GM12875 (cell line): ENCODE measurements at regions not wholly inside any gene's neighbourhood (a gene's known extent, or its start where the extent isn't known, plus 50 kb on each side); places are given as distances from the start of the nearest gene placed in this dataset.
"Not testable (repeated sequence)": the region's sequence is repeated elsewhere in the genome, so short reads cannot be mapped to it uniquely, and the experiment has no call there.

Experiments
- H3K4me3 ChIP-seq: one replicate; pipeline ENCODE4 v1.5.1; 2011; ENCODE audit warnings: low read depth, low read length, control low read depth
- TF ChIP-seq, protein P1 (sequence below): IDR thresholded peaks from 2 replicates; pipeline ENCODE4 v1.5.1; 2011; ENCODE audit warnings: low read depth, mild to moderate bottlenecking, control low read depth, inconsistent platforms, low read length, moderate library complexity, borderline replicate concordance; ENCODE audit not compliant: insufficient read depth

DNA sequence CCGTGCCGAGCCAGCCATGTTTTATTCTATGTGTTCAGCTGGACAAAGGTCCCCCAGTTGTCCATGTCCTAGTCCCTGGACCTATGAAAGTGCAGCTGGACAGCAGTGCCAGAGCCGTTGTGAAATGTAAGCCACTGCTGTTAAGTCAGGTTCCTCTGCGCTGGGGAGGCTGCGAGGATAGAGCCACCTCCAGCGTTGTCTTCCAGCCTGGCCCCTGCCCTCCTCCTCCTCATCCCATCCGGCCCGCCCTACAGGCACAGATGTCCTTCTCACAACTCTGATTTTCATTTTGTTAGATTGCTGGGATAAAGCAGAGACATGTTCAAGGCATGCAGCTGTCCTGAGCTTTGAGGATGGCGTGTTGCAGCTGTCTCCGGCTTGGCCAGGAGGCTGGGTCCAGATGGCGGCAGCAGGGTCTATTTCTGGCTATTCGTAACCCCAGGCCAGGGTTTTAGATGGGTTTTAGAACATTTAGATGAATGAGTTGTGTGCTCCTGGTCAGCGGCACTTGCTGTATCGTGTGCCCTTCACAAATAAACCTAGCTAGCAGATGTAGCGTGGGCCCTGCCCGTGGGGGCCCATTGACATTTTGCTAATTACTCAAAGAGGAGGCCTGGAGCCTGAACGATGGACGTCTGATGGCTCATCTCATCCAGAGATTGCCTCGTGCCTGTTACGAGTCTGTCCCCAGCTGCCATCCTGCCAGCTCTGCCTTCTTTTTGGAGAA is 185.7 kb downstream of the LAT start:
- not testable (repeated sequence) for H3K4me3 ChIP-seq

DNA sequence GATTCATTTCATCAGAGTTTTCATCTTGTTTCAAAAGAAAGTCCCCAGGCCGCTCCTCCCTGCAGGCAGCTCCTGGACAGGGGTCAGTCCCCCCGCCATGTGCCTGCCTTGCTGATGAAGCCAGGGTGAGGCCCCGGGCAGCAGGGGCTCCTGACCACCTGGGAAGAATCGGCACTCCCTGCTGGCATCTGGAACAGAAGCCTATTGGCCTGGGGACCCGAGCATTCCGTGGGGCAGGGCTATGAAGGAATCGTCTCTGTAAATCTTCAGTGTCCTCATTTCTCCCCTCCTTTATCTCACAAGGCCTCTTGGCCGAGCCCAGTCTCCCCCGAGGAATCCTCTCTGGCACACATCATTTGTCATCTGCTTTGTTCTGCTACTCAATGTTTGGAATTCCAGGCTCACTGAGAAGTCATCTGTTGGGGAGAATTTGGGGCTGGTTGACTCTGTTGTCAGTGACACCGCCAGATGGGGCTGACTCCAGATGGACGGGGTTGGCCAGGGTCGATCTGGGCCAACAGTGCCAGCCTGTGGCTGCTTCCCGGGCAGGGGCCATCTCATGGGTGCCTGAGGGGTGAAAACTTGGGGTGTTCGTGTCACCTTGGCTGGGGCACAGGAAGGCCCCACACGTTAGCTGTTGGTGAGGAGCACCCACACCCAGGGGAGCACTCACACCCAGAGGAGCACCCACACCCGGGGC is 184.6 kb downstream of the LAT start:
- H3K4me3 ChIP-seq, result not testable (repeated sequence)

DNA sequence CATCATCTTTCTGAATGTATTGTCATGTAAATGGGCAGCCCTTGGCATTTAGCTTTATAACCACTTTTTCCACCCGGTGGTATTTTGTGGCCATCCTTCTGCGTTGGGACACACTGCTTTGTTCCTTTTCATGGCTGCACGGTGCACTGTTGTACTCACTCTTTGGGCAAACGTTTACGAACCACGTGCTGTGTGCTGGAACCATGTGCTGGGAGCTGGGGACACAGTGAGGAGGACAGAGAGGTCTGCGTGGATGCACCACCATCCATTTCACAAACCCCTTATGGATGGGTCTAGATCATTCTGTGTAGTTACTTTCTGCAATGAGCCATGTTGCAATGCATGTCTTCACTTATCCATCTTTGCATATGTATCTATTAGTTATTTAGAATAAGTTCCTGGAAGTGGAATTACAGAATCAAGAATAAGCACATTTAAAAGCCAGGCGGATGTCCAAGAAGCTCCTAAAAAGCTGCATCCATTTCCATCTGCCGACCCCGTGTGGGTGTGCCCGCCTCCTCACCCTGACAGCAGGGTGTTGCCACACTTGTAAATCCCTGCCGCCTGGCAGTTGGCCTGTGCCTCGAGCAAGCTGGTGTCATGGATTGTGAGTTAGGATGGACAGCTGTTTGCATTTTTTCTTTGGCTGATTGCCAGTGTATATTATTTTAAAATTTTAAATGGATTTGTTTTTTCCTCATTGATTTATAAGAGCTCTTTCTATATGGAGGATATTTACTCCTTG is 183.8 kb downstream of the LAT start:
- not testable (repeated sequence) for H3K4me3 ChIP-seq

DNA sequence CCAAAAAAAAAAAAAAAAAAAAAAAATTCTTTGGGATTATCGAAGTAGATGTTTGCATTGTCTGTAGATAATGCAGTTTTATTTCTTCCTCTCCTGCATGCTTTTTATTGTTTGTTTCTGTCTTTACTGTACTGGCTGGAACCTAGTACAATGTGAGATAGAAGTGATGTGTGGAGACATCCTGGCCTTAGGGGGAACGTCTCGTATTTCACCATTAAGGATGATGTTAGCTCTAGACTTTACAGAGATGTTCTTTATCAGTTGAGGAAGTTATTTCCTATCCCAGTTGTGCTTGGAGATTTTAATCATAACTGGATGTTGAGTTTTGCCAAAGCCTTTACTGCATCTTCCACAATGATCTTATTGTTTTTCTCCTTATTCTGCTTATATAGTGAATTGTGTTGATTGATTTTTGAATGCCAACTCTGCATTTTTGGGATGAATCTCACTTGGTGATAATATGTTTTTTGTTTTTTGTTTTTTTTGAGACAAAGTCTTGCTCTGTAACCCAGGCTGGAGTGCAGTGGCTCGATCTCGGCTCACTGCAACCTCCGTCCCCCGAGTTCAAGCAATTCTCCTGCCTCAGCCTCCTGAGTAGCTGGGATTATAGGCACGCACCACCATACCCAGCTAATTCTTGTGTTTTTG is 179.7 kb downstream of the LAT start:
- not testable (repeated sequence) for H3K4me3 ChIP-seq

- not testable (repeated sequence) for H3K4me3 ChIP-seq
Measured at GRCh38 chr16:29160171-29160570, 175.3 kb downstream of the LAT start.

DNA sequence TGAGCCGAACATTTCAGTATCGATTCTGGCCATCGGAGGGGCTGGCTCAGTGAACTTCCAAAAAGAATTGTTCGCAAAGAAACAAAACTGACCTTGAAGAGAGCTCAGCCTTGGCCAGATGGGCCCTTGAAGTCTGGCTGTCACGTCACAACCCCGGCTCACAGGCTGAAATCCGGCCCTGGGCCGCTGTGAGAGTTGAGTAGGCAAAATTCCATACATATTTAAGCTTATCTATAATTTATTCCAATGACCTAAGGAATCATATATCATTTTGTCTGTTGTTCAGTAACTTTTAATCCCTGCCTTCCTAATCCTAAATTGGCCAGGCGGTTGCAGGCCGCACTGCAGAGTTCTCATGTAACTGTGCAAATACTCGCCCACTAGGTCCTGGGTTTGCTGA is 174.8 kb downstream of the LAT start:
- H3K4me3 ChIP-seq, result not testable (repeated sequence)

DNA sequence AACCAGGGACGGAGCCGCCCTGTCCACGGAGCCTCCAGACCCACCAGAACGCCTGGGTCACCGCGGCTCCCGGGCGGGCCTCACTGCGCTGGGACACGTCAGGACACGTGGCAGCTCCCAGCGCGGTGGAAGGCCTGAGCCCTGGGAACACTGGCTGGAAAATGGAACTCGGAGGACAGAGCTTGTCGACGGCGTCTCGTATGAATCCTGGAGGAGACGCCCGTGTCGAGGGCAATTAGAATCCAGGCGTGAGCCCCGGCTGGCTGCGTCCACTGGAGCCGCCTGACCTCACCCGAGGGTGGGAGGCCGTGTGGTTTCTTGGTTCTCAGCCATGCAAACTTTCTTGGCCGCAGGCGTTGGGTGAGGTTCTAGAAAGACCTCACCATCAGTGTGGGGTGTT is 173.9 kb downstream of the LAT start:
- H3K4me3 ChIP-seq, result no peak overlapping the region
- TF ChIP-seq, protein P1, sequence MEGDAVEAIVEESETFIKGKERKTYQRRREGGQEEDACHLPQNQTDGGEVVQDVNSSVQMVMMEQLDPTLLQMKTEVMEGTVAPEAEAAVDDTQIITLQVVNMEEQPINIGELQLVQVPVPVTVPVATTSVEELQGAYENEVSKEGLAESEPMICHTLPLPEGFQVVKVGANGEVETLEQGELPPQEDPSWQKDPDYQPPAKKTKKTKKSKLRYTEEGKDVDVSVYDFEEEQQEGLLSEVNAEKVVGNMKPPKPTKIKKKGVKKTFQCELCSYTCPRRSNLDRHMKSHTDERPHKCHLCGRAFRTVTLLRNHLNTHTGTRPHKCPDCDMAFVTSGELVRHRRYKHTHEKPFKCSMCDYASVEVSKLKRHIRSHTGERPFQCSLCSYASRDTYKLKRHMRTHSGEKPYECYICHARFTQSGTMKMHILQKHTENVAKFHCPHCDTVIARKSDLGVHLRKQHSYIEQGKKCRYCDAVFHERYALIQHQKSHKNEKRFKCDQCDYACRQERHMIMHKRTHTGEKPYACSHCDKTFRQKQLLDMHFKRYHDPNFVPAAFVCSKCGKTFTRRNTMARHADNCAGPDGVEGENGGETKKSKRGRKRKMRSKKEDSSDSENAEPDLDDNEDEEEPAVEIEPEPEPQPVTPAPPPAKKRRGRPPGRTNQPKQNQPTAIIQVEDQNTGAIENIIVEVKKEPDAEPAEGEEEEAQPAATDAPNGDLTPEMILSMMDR, result no peak

GRCh38 chr16:29158031-29158784 is 173.4 kb downstream of the LAT start:
- not testable (repeated sequence) for H3K4me3 ChIP-seq

DNA sequence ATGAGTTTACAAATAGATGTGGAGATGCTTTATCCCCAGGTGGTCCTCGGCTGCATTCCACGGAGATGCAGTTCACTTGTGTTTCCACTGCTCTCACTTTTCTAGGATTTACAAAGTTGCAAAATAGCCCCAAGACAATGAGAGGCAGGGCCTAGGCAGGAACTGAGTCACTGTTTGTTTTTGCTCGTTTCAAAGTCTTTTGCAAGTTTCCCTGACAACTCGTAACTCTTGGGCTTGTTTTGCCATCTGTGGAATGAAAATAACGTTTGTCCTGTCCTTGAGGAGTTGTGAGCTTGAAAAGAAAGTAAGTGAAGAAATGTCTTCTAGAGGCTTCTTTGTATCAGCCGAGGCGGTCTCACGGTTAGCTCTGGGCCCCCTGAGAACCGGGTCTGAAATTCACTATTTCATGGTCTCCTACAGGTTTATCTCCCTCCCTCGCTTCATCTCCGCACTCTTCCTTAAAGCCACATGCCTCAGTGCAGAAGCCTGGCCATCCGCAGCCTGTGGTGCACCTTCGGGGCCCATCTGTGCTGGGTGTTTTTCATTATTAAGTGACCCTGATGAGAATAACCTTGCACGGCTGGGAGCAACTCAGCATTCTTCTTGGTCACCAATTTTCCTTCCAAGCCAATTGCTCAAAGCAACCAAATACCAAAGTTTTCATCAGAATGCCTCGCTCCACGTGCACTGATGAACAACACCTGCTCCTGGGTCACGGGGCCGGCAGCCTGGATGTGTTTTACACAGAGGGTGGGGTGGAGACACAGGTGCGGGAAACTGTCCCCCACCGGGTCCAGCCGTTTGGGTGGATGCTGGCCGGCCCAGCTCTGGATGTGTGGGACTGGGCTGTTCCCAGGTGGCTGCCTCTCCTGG is 172.4 kb downstream of the LAT start:
- H3K4me3 ChIP-seq, result not testable (repeated sequence)

DNA sequence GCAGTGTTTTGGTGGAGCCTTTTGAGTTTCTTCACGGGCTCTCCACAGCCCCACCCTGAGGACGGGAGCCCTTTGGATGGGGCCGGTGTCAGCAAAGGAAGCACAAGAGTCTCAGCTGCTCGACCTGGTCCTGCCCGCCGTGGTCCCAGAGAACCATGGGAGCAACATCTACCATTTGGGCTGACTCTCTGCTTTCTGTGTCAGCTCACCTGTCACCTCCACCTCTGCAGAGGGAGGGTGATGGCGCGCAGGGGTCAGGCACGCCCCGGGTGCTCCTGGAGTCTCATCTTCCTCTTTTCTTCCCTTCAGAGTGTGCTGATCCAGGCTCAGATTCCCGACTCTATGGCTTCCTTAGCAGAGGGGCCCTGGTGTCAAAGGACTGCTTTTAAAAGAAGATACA is 171.7 kb downstream of the LAT start:
- TF ChIP-seq, protein P1, result no peak
- no peak overlapping the region for H3K4me3 ChIP-seq

DNA sequence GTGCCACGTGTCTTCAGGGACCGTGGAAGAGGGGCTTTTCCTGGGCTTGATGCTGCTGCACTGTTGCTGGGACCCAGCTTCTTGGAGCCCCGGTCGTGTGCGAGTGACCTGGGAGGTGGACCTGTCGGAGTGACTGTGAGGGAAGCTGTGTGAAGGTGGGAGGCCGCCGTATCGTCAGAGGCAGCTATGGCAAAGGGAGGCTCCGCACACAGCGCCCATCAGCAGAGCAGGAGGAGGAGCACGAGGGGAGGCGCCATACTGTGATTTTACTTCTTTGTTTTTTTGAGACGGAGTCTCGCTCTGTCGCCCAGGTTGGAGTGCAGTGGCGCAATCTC is 171.0 kb downstream of the LAT start:
- not testable (repeated sequence) for H3K4me3 ChIP-seq

- H3K4me3 ChIP-seq, result not testable (repeated sequence)
Measured at GRCh38 chr16:29155131-29155865, 170.4 kb downstream of the LAT start.
